Vagina (tissue), 2 donors: ENCODE measurements at regions not wholly inside any gene's neighbourhood (a gene's known extent, or its start where the extent isn't known, plus 50 kb on each side); places are given as distances from the start of the nearest gene placed in this dataset.

Experiments used
- DNase-seq, 2 donors: peaks; one replicate each; pipeline ENCODE4 v3.0.0-alpha.2; 2017; ENCODE audit errors: extremely low spot score in 2 of 2
- H3K27ac ChIP-seq: fragments of 200-600 bp; sonication (generic); one replicate; pipeline ENCODE4 v1.5.1; 2019
- H3K27me3 ChIP-seq: fragments of 200-600 bp; sonication (generic); one replicate; pipeline ENCODE4 v1.5.1; 2019
- H3K36me3 ChIP-seq, 2 donors: fragments of 200-600 bp; sonication (generic); one replicate each; pipeline ENCODE4 v1.5.1; 2017 to 2019
- H3K4me1 ChIP-seq: fragments of 200-600 bp; sonication (generic); one replicate; pipeline ENCODE4 v1.5.1; 2019
- H3K4me3 ChIP-seq, 2 donors: fragments of 200-600 bp; sonication (generic); 1 replicate in 1 of 2; 2 replicates in 1 of 2; pipeline ENCODE4 v1.5.1; 2016 to 2019
- H3K9me3 ChIP-seq: fragments of 200-600 bp; sonication (generic); one replicate; pipeline ENCODE4 v1.5.1; 2019
- CTCF ChIP-seq, 3 experiments: fragments of 450-650 bp in 2 of 3; fragments of 200-600 bp in 1 of 3; sonication (generic) in 1 of 3; IDR thresholded peaks; one replicate each; pipeline ENCODE4 v1.5.1; 2017 to 2019; ENCODE audit warnings: antibody characterized with exemption in 3 of 3, mild to moderate bottlenecking in 2 of 3, moderate library complexity in 2 of 3
- POLR2A ChIP-seq, 2 donors: fragments of 450-650 bp; IDR thresholded peaks; one replicate each; pipeline ENCODE4 v1.6.1; 2017; ENCODE audit warnings: antibody characterized with exemption in 2 of 2, mild to moderate bottlenecking in 2 of 2, moderate library complexity in 2 of 2
- POLR2AphosphoS5 ChIP-seq, 2 donors: sonication (generic); formaldehyde crosslinking; IDR thresholded peaks; one replicate each; pipeline ENCODE4 v1.9.0; 2017; ENCODE audit warnings: antibody characterized with exemption in 2 of 2, mild to moderate bottlenecking in 2 of 2, low read depth in 1 of 2; ENCODE audit not compliant: insufficient read depth in 1 of 2
- intact Hi-C: fragments of 100-400 bp; cut with DNase I; formaldehyde crosslinking; loops from one replicate; pipeline ENCODE4 v1.15.1; 2023

- no peak for TF ChIP-seq CTCF (IDR thresholded peaks at IDR 0.05)
- TF ChIP-seq POLR2A (IDR thresholded peaks at IDR 0.05), result no peak
- TF ChIP-seq POLR2AphosphoS5 (IDR thresholded peaks at IDR 0.05; ENCODE audit: insufficient read depth in 1 of 2, low read depth in 1 of 2), result no peak
- H3K9me3 ChIP-seq, result no peaks in the 10 kb centered on the region
- H3K27me3 ChIP-seq, result no peaks in the 10 kb centered on the region
- H3K4me3 ChIP-seq, result no peak overlapping the region
- intact Hi-C loops, result no loop called here
- no peaks in the 10 kb centered on the region for H3K36me3 ChIP-seq
- no peak for DNase-seq
- no peak overlapping the region for H3K27ac ChIP-seq
- no peaks in the 10 kb centered on the region for H3K4me1 ChIP-seq
Measured at GRCh38 chr15:29998033-29998432, 84.7 kb upstream of the GOLGA8J start.

- no peak for TF ChIP-seq POLR2A (IDR thresholded peaks at IDR 0.05)
- TF ChIP-seq CTCF (IDR thresholded peaks at IDR 0.05), result no peak
- TF ChIP-seq POLR2AphosphoS5 (IDR thresholded peaks at IDR 0.05; ENCODE audit: insufficient read depth in 1 of 2, low read depth in 1 of 2), result no peak
- H3K27me3 ChIP-seq, result no peaks in the 10 kb centered on the region
- H3K4me1 ChIP-seq, result no peaks in the 10 kb centered on the region
- no peaks in the 10 kb centered on the region for H3K9me3 ChIP-seq
- H3K4me3 ChIP-seq, result no peak overlapping the region
- intact Hi-C loops, result no loop called here
- no peaks in the 10 kb centered on the region for H3K36me3 ChIP-seq
- no peak overlapping the region for H3K27ac ChIP-seq
- DNase-seq, result no peak
Measured at GRCh38 chr15:29997499-29997898, 85.3 kb upstream of the GOLGA8J start.

- no peak for DNase-seq
- TF ChIP-seq POLR2A (IDR thresholded peaks at IDR 0.05), result no peak
- TF ChIP-seq POLR2AphosphoS5 (IDR thresholded peaks at IDR 0.05; ENCODE audit: insufficient read depth in 1 of 2, low read depth in 1 of 2), result no peak
- no peak for TF ChIP-seq CTCF (IDR thresholded peaks at IDR 0.05)
- Histone ChIP-seq H3K4me3 (no peak overlapping the region), H3K4me1 (no peaks in the 10 kb centered on the region), H3K27ac (no peak overlapping the region), H3K9me3 (no peaks in the 10 kb centered on the region), H3K36me3 (no peaks in the 10 kb centered on the region), H3K27me3 (no peaks in the 10 kb centered on the region)
- intact Hi-C loops, result no loop called here
Measured at GRCh38 chr15:29994284-29994683, 88.5 kb upstream of the GOLGA8J start.

- no peak for DNase-seq
- no peaks in the 10 kb centered on the region for H3K4me1 ChIP-seq
- no peak for TF ChIP-seq POLR2A (IDR thresholded peaks at IDR 0.05)
- no peak for TF ChIP-seq CTCF (IDR thresholded peaks at IDR 0.05)
- no peak for TF ChIP-seq POLR2AphosphoS5 (IDR thresholded peaks at IDR 0.05; ENCODE audit: insufficient read depth in 1 of 2, low read depth in 1 of 2)
- no peak overlapping the region for H3K27ac ChIP-seq
- no peaks in the 10 kb centered on the region for H3K36me3 ChIP-seq
- intact Hi-C loops, result no loop called here
- H3K4me3 ChIP-seq, result no peak overlapping the region
- no peaks in the 10 kb centered on the region for H3K27me3 ChIP-seq
- H3K9me3 ChIP-seq, result no peaks in the 10 kb centered on the region
Measured at GRCh38 chr15:29990954-29991353, 91.8 kb upstream of the GOLGA8J start.

- no peak for TF ChIP-seq POLR2A (IDR thresholded peaks at IDR 0.05)
- no peak for TF ChIP-seq CTCF (IDR thresholded peaks at IDR 0.05)
- no peak for TF ChIP-seq POLR2AphosphoS5 (IDR thresholded peaks at IDR 0.05; ENCODE audit: insufficient read depth in 1 of 2, low read depth in 1 of 2)
Measured at GRCh38 chr15:29990035-29990434, 92.7 kb upstream of the GOLGA8J start.

More at GRCh38 chr15:29990035-29990434, 92.7 kb upstream of the GOLGA8J start:
- Histone ChIP-seq H3K4me3 (no peak overlapping the region), H3K9me3 (no peaks in the 10 kb centered on the region), H3K4me1 (no peaks in the 10 kb centered on the region), H3K27me3 (no peaks in the 10 kb centered on the region), H3K27ac (no peak overlapping the region), H3K36me3 (no peaks in the 10 kb centered on the region)
- no peak for DNase-seq
- intact Hi-C loops, result no loop called here
